GM18526 (cell line): ENCODE measurements at regions not wholly inside any gene's neighbourhood (a gene's known extent, or its start where the extent isn't known, plus 50 kb on each side); places are given as distances from the start of the nearest gene placed in this dataset.

ENCODE experiments used
- POLR2A ChIP-seq: IDR thresholded peaks from 3 replicates; pipeline ENCODE4 v1.6.1; 2011; ENCODE audit not compliant: insufficient read length; ENCODE audit errors: extremely low read depth

DNA sequence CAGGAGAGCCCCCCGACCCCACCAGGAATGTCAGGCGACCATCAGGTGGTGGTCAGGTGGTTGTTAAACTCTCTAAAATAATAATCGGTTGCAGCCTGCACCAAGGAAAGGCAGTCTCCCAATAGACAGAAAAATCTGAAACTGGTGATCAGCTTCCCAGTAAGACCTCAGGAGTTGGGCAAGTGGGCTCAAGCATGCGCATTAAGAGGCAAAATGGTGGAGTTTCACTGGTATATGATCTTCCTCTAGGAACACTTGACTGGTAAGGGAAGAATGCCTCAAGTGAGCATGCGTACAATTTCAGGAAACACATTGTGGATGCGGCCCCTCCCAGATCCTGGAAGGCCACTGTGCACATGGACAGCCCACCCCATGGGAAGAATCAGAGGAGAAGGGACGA lies 619.9 kb downstream of the TYW1 start:
- no peak for TF ChIP-seq POLR2A

DNA sequence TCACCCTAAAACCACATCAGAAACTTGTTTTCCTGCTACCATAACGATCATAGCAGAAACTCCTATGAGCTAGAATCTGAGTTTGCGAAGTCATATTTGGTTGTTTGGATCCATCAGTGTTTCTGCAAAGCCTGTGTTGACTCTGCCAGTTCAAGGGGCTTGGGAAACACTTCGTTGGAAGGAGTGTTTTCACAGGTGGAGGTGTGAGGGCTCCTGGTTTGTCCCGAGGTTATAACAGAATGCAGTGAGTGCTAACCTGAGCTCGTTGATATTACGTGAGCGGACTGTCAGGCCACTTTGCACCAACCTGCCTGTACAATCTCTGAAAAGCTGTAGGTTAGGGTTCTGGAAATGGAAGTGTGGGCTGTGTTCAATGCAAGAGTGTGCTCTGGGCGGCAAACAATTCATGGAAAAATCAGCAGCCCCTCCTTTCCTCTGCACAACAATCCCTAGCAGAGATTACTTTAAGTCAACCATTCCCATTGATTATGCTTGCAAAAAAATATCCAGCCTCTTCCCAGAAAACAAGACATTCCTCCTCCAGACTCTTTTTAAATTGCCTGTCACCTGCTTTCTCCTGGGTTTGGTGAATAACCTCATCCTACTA lies 622.0 kb downstream of the TYW1 start:
- no peak for TF ChIP-seq POLR2A

DNA sequence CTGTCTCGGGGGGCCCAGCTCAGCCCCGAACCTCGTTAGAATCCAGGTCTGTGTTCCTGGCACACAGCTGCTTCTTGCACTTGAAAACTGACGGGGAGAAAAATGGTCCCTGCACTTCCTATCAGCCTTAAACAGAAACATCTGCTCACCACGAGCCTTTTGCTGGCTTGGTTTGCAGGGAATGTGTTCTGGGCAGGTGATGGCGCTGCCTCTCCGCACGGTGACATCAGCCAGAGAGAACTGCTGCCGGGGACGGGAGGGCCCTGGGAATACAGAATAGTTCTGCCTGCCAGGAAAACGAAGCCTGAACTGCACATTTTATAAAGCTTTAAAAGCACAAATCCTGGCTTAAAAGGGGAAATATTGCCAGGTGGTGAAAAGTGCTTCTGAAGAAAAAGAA lies 622.5 kb downstream of the TYW1 start:
- no peak for TF ChIP-seq POLR2A

DNA sequence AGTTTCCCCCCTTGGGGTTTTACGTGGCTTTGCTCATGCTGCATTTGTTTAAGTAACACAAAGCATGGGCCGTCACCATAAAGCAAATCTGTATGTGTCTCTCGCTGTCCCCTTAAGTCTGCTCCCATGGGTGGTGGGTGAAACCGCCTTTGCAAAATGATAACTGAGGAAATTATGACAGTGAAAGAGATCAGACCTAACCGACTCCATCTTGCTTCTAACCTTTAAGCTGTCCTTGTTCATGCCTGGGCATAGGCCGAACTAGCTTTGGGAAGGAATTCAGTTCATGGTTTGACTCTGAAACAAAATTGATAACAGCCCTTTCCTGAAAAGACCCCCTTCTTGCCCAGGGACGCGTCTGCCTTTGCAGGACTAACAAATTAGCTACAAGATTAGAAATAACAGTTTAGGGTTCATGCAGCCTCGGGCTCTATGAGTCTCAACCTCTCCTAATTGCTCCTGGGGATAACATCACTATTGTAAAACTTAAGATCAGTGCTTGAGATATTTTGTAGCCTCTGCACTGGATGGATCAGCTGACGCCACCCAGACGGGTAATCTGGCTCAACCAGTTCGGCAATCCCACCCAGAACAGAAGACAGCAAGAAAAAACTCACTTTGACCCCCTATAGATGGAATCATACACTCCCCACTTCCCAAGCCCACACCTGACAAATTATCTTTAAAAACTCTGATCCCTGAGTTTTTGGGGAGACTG lies 623.7 kb downstream of the TYW1 start:
- TF ChIP-seq POLR2A, result no peak

DNA sequence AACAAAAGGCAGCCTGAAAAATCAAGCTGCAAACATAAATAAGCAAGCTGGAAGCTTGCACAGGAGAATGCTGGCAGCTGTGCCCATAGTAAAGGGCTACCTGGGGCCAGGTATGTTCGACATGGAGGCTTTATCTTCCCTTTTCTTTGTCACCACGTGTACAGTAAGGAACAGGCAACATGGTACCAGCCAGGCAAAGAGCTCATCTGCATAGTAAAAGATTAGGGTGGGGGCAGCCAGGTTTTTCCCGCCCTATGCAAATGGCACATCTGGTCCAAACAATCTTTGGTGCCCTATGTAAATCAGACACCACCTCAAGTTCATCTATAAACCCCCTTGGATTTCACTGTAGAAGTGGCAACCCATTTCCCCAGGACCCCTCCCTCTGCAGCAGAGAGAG lies 625.1 kb downstream of the TYW1 start:
- TF ChIP-seq POLR2A, result no peak

DNA sequence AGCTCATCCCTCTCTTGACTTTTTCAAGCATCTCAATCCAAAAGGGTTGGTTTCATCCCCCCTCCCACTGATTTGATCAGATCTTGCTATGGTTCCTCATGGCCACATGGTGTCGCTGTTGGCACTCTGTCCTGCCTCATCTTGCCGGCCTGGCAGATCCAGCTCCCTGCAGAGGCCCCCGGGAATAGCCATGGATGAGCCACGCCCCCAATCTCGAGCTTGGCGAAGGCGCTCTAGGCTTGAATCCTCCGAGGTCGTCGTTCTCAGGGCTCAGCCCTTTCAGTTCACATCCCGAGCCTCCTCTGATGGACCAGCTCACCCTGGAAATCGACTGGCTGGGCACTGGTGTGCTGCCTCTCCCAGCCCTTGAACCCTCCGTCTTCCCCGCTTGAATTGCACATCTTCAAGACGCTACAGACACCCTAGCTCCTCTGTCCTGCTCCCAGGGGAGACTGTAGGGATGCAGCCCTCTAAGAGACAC lies 628.7 kb downstream of the TYW1 start:
- no peak for TF ChIP-seq POLR2A

DNA sequence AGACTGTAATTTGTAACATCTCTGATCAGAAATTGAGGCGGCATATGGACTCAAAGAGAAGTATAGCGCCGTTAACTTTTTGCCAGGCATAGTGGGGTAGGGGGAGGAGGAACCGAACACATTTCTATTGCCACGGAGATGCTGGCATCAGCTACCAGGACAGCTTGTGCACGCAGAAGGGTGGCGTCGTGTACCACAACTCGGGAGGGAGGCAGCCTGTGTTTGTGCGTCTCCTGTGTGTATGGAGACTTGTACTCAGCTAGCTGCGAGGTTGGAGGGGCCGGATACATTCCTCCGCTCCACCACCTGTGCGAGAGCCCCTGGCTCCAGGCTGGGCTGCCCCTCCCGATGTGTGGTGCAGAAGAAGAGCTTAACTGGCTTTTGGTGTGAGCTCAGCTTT lies 634.8 kb downstream of the TYW1 start:
- TF ChIP-seq POLR2A, result no peak

DNA sequence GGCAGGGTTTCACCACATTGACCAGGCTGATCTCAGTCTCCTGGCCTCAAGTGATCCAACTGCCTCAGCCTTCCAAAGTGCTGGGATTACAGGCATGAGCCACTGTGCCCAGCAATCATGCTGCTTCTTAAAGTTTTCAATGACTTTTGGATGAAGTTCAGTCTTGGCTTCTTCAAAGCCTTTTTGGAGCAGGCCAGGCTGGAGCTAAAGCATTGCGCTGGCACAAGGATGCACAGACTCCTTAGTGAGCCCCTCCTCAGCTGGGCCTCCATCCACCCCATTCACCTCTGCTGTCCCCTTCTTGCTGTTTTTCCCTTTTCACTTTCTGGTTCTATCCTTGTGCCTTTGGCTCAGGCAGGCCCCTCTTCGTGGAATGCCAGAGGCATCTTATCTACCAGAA lies 638.6 kb downstream of the TYW1 start:
- TF ChIP-seq POLR2A, result no peak

DNA sequence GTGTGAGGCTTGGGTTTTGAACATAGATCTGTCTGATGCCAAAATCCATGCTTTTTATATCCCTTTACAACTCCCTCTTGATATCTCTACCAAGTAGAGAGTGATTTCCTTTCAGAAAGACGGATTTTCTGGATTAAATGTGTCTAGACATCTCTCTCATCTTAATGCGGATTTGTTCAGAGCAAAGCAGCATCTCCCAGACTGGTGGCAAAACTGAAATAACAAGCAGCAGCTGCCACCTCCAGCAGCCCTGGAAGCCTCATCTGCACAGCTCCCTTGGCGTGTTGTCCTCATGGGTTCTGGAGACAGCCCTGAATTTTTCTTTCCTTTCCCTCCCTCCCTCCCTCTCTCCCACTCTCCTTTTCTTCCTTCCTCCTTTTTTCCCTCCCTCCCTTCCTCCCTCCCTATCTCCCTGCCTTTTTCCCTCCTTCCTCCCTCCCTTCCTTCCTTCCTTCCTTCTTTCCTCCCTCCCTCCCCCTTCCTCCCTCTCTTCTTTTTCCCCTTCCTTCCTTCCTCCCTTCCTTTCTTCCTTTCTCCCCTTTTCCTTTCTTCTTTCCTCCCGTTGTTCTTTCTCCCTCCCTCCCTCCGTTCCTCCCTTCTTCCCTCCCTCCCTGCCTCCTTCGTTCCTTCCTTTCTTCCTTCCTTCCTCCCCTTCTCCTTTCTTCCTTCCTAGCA lies 639.9 kb downstream of the TYW1 start:
- TF ChIP-seq POLR2A, result no peak

DNA sequence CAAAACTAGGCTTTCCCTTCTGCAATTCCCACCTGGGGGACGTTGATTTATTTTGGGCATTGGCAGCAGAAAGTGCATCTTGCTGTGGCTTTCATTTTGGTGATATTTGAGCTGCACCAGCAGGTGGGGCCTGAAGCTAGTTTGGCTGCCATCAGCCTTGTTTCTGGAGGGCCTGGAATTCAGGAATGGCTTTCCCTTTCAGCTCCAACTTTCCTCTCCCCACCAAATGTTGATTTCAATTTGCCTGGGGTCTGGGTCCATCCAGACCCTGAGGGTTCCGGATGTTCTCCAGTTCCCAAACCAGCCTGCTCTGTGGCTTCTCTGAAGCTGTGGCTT lies 640.4 kb downstream of the TYW1 start:
- TF ChIP-seq POLR2A, result no peak

DNA sequence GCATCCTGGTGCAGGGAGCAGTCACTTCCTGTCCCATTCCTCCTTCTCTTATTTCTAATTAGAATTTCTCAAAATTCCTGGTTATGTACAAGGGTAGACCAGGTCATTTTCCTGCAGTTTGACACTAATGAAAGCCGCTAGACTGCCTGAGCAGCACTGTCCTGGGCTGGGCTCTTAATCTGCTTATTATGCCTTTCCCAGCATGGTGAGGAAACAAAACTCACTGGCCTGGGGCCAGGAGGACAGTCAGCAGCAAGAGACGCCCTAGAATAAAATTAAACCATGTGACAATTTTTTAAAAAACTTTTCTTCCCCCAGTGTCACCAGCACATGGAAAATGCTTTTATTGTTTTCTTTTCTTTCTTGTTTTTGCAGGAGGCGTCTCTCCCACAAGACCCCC lies 647.5 kb downstream of the TYW1 start:
- no peak for TF ChIP-seq POLR2A

DNA sequence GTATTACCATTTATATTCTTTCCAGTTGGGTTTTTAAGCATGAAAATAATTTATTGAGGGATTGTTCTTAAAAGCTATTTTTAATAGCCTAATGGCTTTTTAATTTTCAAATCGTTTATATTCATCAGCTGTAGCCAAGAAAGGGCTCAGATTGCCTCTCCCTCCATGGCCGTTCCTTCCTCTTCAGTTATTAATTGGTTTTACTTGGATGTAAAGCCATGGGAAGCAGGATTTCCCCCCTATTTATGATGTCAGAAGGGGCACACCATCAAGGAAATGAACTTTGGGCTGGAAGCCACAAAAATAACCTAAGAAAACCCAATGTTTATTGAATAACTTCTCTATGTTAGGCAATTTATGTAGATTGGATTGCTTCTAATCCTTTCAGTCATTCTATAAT lies 656.3 kb downstream of the TYW1 start:
- no peak for TF ChIP-seq POLR2A

DNA sequence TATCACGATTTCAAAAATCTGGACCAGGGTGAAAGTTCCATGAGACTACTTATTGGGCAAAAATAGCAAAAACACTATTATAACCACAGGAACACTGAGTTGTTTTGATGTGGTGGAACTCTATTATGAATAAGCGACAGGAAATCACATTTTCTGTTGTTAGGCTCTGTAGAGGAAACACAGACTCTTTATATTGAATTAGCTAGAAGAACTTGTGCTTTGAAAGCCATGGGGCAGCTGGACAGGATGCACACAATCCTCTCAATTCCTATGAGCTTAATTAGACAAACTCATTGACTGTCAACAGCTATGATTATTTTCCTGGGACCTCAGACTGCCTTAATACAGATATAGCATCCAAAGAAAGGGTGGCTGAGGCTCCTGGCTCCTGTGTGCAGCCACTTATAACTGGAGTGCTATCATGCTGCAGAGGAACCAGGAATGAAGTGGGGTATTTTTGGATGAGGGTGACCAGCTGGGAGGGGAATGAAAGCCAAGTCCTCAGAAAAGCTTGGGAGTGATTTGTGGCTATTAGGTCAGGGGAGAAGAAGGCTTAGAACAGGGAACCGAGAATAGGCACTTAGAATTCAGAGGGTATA lies 657.3 kb downstream of the TYW1 start:
- TF ChIP-seq POLR2A, result no peak

DNA sequence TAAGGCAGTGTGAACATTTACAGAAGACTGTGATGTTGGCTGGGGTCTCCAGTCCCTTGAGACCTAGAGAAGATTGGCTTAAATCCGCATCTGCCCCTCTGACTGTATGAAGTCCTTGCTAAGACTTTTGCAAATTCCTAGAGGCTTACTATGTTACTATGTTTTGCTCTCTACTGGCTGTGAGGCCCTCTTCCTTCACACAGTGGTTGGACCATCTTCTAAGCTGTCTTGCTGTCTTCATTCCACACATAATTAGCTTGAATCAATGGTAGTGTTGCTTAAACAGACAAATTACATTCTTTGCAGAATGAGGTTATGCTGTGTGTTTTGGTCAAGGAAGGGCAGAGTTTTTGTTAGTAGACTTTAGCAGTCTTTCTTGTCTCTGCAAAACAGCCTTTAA lies 658.0 kb downstream of the TYW1 start:
- TF ChIP-seq POLR2A, result no peak

DNA sequence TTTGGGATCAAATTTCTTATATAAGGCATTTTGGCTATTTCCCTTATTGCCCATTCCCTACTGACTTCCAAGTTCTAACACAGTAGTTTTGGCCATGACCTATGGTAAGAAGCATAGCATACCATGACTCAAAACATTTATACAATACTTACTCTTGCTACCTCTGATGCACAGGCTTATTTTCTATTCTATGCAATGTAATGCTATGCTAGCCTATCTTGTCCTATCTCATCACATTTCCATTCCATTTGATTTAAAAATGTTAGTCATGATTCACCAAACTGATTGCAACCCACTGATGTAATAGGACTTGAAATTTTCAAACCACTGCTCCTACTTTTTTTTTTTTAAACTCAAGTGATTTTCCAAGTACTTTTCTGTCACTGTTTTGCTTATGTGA lies 658.5 kb downstream of the TYW1 start:
- TF ChIP-seq POLR2A, result no peak

DNA sequence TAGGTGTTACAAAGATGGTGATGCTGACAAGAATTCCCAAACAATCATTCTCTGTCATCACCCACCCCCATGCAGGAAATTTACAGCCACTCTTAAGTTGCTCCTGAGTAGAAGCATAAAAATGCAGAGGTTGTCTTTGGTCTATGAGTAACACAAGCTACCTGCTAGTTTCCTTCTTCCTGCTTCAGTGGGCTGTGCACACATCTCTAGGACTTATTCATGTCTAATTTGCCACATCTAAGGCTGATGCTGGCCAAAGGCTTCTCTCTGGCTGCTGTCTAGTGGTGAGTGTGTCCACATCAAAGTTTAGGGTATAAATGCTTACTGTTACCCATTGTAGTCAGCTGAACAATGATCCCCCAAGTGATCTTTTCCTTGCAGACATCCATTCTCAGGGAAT lies 662.5 kb downstream of the TYW1 start:
- TF ChIP-seq POLR2A, result no peak

DNA sequence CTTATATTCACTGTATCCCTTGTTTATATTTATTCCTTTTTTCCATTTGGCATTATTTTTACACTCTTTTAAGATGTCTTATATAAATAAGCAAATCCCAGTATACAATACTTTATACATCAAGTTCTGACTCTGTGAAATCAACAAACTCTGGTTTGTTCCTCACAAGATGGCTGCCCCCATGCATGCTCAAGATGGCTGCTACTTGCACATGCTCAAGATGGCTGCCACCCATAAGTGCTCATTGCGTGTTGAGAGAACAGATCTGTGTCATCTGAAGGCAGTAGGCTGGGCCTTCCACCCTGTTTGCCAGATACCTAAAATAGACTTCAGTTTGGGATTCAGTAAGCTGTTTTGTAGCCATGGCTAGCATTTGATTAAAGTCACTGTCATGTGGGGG lies 666.2 kb downstream of the TYW1 start:
- no peak for TF ChIP-seq POLR2A

DNA sequence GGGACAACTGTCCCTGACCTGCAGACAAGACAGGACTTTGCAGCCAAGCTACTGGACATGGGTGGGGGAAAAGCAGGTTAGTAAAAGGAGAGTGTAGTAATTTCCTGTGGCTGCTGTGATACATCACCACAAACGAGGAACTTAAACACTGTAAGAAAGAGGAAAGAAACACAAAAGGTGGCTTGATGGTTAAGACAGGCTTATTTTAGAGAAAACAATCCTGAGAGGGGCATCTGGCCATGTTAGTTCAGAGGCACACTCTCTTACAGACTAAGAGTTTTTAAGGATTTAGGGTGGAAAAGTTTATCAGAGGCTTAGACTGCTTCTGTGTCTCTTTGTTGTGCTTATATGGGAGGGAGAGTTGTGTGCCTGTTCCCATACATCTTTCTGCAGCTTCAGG lies 667.0 kb downstream of the TYW1 start:
- TF ChIP-seq POLR2A, result no peak
